Neural crest cell (in vitro differentiated cells): ENCODE measurements at regions not wholly inside any gene's neighbourhood (a gene's known extent, or its start where the extent isn't known, plus 50 kb on each side); places are given as distances from the start of the nearest gene placed in this dataset.

Experiments
- DNase-seq: peaks from one replicate; pipeline ENCODE4 v3.0.0; 2021; ENCODE audit warnings: low read depth, mixed read lengths, low spot score
- H3K27ac Mint-ChIP-seq: one replicate; pipeline ENCODE4 v1.8.0; 2021; ENCODE audit warnings: mild to moderate bottlenecking, mixed read lengths; ENCODE audit not compliant: unreplicated experiment
- H3K27me3 Mint-ChIP-seq: 2 replicates; pipeline ENCODE4 v1.8.0; 2021; ENCODE audit warnings: low read depth, mild to moderate bottlenecking, mixed read lengths
- H3K36me3 Mint-ChIP-seq: 2 replicates; pipeline ENCODE4 v1.8.0; 2021; ENCODE audit warnings: low read depth, mild to moderate bottlenecking, mixed read lengths
- H3K4me1 Mint-ChIP-seq: 2 replicates; pipeline ENCODE4 v1.8.0; 2021; ENCODE audit warnings: mixed read lengths
- H3K4me3 Mint-ChIP-seq: one replicate; pipeline ENCODE4 v1.8.0; 2021; ENCODE audit warnings: mild to moderate bottlenecking, mixed read lengths
- H3K9me3 Mint-ChIP-seq: 2 replicates; pipeline ENCODE4 v1.8.0; 2021; ENCODE audit warnings: mixed read lengths
- CTCF ChIP-seq: fragments of 200-600 bp; sonication (generic); conservative IDR thresholded peaks from 2 replicates; pipeline ENCODE4 v1.5.0; 2021; ENCODE audit warnings: antibody characterized with exemption, mild to moderate bottlenecking

GRCh38 chr14:53570411-53571387 lies 385.9 kb downstream of the BMP4 start:
- H3K27ac Mint-ChIP-seq: no peak overlapping the region

GRCh38 chr14:53569446-53569845 lies 387.2 kb downstream of the BMP4 start:
- H3K4me3 Mint-ChIP-seq: no peak overlapping the region
- H3K4me1 Mint-ChIP-seq: peaks cover 4% of the 10 kb centered on the region
- H3K9me3 Mint-ChIP-seq: peaks cover 12% of the 10 kb centered on the region
- no peak for TF ChIP-seq CTCF
- H3K27me3 Mint-ChIP-seq: no peaks in the 10 kb centered on the region
- DNase-seq: no peak
- no peak overlapping the region for H3K27ac Mint-ChIP-seq
- H3K36me3 Mint-ChIP-seq: no peaks in the 10 kb centered on the region

More at GRCh38 chr14:53570411-53571387, 385.9 kb downstream of the BMP4 start:
- H3K4me1 Mint-ChIP-seq: peaks cover 4% of the 10 kb centered on the region
- no peaks in the 10 kb centered on the region for H3K27me3 Mint-ChIP-seq
- no peak for DNase-seq
- H3K9me3 Mint-ChIP-seq: peaks cover 17% of the 10 kb centered on the region
- H3K36me3 Mint-ChIP-seq: no peaks in the 10 kb centered on the region
- H3K4me3 Mint-ChIP-seq: no peak overlapping the region
- no peak for TF ChIP-seq CTCF

GRCh38 chr14:53567236-53567780 lies 389.3 kb downstream of the BMP4 start:
- no peak for TF ChIP-seq CTCF
- DNase-seq: no peak
- H3K27me3 Mint-ChIP-seq: no peaks in the 10 kb centered on the region
- peaks cover 4% of the 10 kb centered on the region for H3K4me1 Mint-ChIP-seq
- no peak overlapping the region for H3K4me3 Mint-ChIP-seq
- peaks cover 15% of the 10 kb centered on the region for H3K9me3 Mint-ChIP-seq
- H3K27ac Mint-ChIP-seq: no peak overlapping the region
- H3K36me3 Mint-ChIP-seq: no peaks in the 10 kb centered on the region

GRCh38 chr14:53564870-53565269 lies 391.8 kb downstream of the BMP4 start:
- Mint-ChIP-seq H3K27me3 (no peaks in the 10 kb centered on the region), H3K27ac (no peak overlapping the region), H3K36me3 (peaks cover 4% of the 10 kb centered on the region), H3K9me3 (peaks cover 23% of the 10 kb centered on the region), H3K4me1 (no peaks in the 10 kb centered on the region), H3K4me3 (no peak overlapping the region)
- DNase-seq: no peak
- TF ChIP-seq CTCF: no peak

GRCh38 chr14:53563628-53564027 lies 393.0 kb downstream of the BMP4 start:
- Mint-ChIP-seq H3K9me3 (peaks cover 23% of the 10 kb centered on the region), H3K36me3 (peaks cover 4% of the 10 kb centered on the region), H3K4me3 (no peak overlapping the region), H3K27me3 (no peaks in the 10 kb centered on the region), H3K4me1 (no peaks in the 10 kb centered on the region), H3K27ac (no peak overlapping the region)
- no peak for TF ChIP-seq CTCF
- no peak for DNase-seq
